Right lobe of liver (tissue), 4 donors: ENCODE measurements at regions not wholly inside any gene's neighbourhood (a gene's known extent, or its start where the extent isn't known, plus 50 kb on each side); places are given as distances from the start of the nearest gene placed in this dataset.

ENCODE experiments used
- CTCF ChIP-seq, 4 donors: fragments of 200-600 bp in 3 of 4; fragments of 450-650 bp in 1 of 4; IDR thresholded peaks; one replicate each; pipeline versions ENCODE4 v1.5.1 to v1.8.0; 2016 to 2022; ENCODE audit warnings: antibody characterized with exemption in 4 of 4, mild to moderate bottlenecking in 2 of 4
- POLR2A ChIP-seq: fragments of 450-650 bp; IDR thresholded peaks from one replicate; pipeline ENCODE4 v1.6.1; 2017; ENCODE audit warnings: antibody characterized with exemption, mild to moderate bottlenecking
- donor health status: DM: no; HTN: no; CAD: no.
- donor health status: DM: no; HTN: no; CAD: no.
- donor health status: DM: no; HTN: yes; CAD: no.

GRCh38 chr16:87127766-87128147 lies 189.4 kb downstream of the C16orf95 start:
- TF ChIP-seq POLR2A (no peak), CTCF (IDR thresholded peaks at IDR 0.05) (no peak)
